GM12873 (cell line): ENCODE measurements at regions not wholly inside any gene's neighbourhood (a gene's known extent, or its start where the extent isn't known, plus 50 kb on each side); places are given as distances from the start of the nearest gene placed in this dataset.

ENCODE experiments used
- TF ChIP-seq, protein P1 (sequence below): IDR thresholded peaks from 2 replicates; pipeline ENCODE4 v1.5.1; 2012; ENCODE audit warnings: low read depth, mild to moderate bottlenecking, moderate library complexity, low read length, control low read depth; ENCODE audit not compliant: insufficient read depth; ENCODE audit errors: missing control alignments

DNA sequence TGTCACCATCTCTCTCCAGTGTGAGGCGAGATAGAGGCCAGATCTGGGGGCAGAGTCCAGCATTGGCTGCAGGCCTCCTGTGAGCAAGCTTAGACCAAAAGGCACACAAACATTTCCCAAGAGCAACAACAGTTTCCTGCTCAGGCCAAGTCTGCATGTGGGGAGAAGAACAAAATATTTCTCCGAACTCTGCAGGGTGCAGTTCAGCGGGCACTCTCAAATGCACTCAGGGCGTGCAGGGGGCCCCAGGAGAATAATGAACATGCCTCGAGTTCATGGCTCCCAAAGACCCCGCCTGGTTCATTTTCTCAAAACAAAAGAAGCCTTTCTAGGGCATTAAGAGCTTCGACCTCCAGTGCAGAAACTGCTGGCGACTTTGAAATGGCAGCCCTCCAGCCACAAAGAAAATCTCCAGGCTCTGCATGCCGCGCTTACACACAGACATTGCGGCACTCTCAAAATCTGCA, 57.8 kb upstream of the HELT start:
- TF ChIP-seq, protein P1, sequence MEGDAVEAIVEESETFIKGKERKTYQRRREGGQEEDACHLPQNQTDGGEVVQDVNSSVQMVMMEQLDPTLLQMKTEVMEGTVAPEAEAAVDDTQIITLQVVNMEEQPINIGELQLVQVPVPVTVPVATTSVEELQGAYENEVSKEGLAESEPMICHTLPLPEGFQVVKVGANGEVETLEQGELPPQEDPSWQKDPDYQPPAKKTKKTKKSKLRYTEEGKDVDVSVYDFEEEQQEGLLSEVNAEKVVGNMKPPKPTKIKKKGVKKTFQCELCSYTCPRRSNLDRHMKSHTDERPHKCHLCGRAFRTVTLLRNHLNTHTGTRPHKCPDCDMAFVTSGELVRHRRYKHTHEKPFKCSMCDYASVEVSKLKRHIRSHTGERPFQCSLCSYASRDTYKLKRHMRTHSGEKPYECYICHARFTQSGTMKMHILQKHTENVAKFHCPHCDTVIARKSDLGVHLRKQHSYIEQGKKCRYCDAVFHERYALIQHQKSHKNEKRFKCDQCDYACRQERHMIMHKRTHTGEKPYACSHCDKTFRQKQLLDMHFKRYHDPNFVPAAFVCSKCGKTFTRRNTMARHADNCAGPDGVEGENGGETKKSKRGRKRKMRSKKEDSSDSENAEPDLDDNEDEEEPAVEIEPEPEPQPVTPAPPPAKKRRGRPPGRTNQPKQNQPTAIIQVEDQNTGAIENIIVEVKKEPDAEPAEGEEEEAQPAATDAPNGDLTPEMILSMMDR, result no peak

DNA sequence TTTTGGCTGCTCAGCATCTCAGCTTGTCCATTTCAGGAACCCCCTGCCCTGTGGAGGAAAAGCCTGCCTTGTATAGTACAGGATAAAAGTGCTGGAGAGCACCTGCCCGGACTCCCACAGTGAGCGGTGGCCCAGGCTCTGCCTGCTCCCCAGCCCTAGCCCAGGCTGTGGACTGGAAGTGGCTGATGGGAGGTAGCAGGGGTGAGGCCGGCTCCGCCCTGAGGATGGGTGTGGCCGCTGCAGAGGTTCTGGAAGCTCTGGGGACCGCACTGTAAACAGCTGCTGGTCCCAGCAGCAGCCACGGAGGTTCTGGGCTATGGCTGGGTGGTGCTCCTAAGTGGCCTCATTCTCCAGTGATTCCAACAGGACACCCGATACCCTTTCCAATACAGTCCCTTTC, 56.6 kb upstream of the HELT start:
- TF ChIP-seq, protein P1, result no peak

DNA sequence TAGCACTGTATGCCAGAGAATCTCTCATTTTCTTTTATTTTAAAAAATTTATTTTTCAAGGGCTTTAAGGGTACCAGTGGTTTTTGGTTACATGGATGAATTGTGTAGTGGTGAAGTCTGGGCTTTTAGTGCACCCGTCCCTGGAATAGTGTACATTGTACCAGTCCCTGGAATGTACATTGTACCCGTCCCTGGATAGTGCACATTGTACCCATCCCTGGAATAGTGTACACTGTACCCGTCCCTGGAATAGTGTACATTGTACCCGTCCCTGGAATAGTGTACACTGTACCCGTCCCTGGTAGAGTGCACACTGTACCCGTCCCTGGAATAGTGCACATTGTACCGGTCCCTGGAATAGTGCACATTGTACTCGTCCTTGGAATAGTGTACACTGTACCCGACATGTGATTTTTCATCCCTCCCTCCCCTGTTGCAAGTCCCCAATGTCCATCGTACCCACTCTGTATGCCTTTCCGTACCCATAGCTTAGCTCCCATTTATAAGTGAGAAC, 56.1 kb upstream of the HELT start:
- TF ChIP-seq, protein P1, result no peak

DNA sequence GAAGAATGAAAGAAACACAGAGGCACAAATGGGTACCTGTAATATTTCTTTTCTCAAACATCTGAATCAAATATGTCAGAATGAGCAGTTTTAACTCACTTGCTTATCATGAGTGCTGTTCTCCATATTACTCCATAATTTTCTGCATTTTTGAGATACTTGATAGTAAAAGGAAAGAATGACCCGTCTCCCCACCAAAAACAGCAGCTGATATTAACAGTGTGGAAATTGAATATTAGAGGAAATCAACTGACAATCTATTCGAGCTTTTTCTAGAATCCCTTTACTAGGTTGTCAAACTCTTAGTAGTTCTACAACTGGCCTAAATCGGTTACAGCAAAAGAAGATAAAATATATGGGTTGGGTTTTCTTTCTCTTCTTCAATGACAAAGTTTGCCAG, 49.9 kb upstream of the HELT start:
- TF ChIP-seq, protein P1, result no peak
